ENCODE measurements at regions not wholly inside any gene's neighbourhood (a gene's known extent, or its start where the extent isn't known, plus 50 kb on each side); places are given as distances from the start of the nearest gene placed in this dataset.

- no peak overlapping the region for H3K27ac ChIP-seq (ENCODE audit: low read depth in 2 of 2, low read length in 1 of 2)
- H3K4me2 ChIP-seq = no peak overlapping the region
- no peaks in the 10 kb centered on the region for H3F3A ChIP-seq (replicated peaks; ENCODE audit: insufficient read depth)
- no peaks in the 10 kb centered on the region for H4K20me1 ChIP-seq (ENCODE audit: insufficient read depth)
- no peaks in the 10 kb centered on the region for H3K79me2 ChIP-seq (ENCODE audit: insufficient read depth)
- H3K36me3 ChIP-seq (replicated peaks in 1 of 2; ENCODE audit: control insufficient read depth in 1 of 2, insufficient read depth in 2 of 2, low read length in 1 of 2) = no peaks in the 10 kb centered on the region
- H3K4me3 ChIP-seq (ENCODE audit: low read depth in 2 of 2, low read length in 1 of 2) = no peak overlapping the region
- no peak overlapping the region for H2AFZ ChIP-seq (ENCODE audit: low read depth)
- CTCF ChIA-PET = no interaction called here
- no peaks in the 10 kb centered on the region for H3K4me1 ChIP-seq (ENCODE audit: control insufficient read depth in 1 of 2, insufficient read depth in 2 of 2, low read depth in 1 of 2, low read length in 1 of 2)
- 22% methylated on average over 5 of the region's 5 CpGs for WGBS (ENCODE audit: low lambda C conversion rate)
- no peak overlapping the region for H3K9ac ChIP-seq
- H3K9me2 ChIP-seq = no peaks in the 10 kb centered on the region
- TF ChIP-seq FOXJ3 (CRISPR knock-in tag; IDR thresholded peaks at IDR 0.05) (no peak), ELF1 (IDR thresholded peaks at IDR 0.05) (no peak), USF1 (IDR thresholded peaks at IDR 0.05; ENCODE audit: borderline replicate concordance, low read depth) (no peak), RFX5 (IDR thresholded peaks at IDR 0.05; ENCODE audit: low read length) (no peak), CTCF (IDR thresholded peaks at IDR 0.05) (no peak), RAD21 (IDR thresholded peaks at IDR 0.05; ENCODE audit: low read length) (no peak), ZBTB33 (IDR thresholded peaks at IDR 0.05; ENCODE audit: borderline replicate concordance, low read depth) (no peak), FOXM1 (IDR thresholded peaks at IDR 0.05; ENCODE audit: low read depth) (no peak), YY1 (IDR thresholded peaks at IDR 0.05; ENCODE audit: low read depth) (no peak), NFIC (IDR thresholded peaks at IDR 0.05; ENCODE audit: borderline replicate concordance) (no peak), NRF1 (IDR thresholded peaks at IDR 0.05; ENCODE audit: low read depth, low read length) (no peak), GATA2 (CRISPR knock-in tag; IDR thresholded peaks at IDR 0.05) (no peak)
- H3K27me3 ChIP-seq (ENCODE audit: insufficient read depth) = no peaks in the 10 kb centered on the region
- POLR2A ChIA-PET = no interaction called here
- no peaks in the 10 kb centered on the region for H3K9me3 ChIP-seq
- no peak for DNase-seq
Measured at GRCh38 chr11:56911312-56911711, 77.4 kb upstream of the OR5AK2 start.

- Histone ChIP-seq H3K9me3 (no peaks in the 10 kb centered on the region), H3K79me2 (ENCODE audit: insufficient read depth) (no peaks in the 10 kb centered on the region), H3K27ac (ENCODE audit: low read depth in 2 of 2, low read length in 1 of 2) (no peak overlapping the region), H3F3A (replicated peaks; ENCODE audit: insufficient read depth) (no peaks in the 10 kb centered on the region), H2AFZ (ENCODE audit: low read depth) (no peak overlapping the region), H3K4me1 (ENCODE audit: control insufficient read depth in 1 of 2, insufficient read depth in 2 of 2, low read depth in 1 of 2, low read length in 1 of 2) (no peaks in the 10 kb centered on the region), H3K36me3 (replicated peaks in 1 of 2; ENCODE audit: control insufficient read depth in 1 of 2, insufficient read depth in 2 of 2, low read length in 1 of 2) (no peaks in the 10 kb centered on the region), H3K27me3 (ENCODE audit: insufficient read depth) (no peaks in the 10 kb centered on the region), H4K20me1 (ENCODE audit: insufficient read depth) (no peaks in the 10 kb centered on the region), H3K9me2 (no peaks in the 10 kb centered on the region), H3K4me3 (ENCODE audit: low read depth in 2 of 2, low read length in 1 of 2) (no peak overlapping the region), H3K9ac (no peak overlapping the region), H3K4me2 (no peak overlapping the region)
- TF ChIP-seq EP300 (IDR thresholded peaks at IDR 0.05; ENCODE audit: borderline replicate concordance in 1 of 2, low read depth in 1 of 2, low read length in 1 of 2) (no peak), RCOR1 (IDR thresholded peaks at IDR 0.05; ENCODE audit: low read length) (no peak), EZH2phosphoT487 (IDR thresholded peaks at IDR 0.05; ENCODE audit: borderline replicate concordance, low read depth) (no peak), PBX3 (IDR thresholded peaks at IDR 0.05) (no peak), TAF1 (IDR thresholded peaks at IDR 0.05; ENCODE audit: borderline replicate concordance, low read depth, low read length) (no peak), MEF2A (IDR thresholded peaks at IDR 0.05; ENCODE audit: borderline replicate concordance, low read depth) (no peak), GATA2 (CRISPR knock-in tag; IDR thresholded peaks at IDR 0.05) (no peak), REST (IDR thresholded peaks at IDR 0.05; ENCODE audit: low read depth, low read length) (no peak), POLR2AphosphoS5 (IDR thresholded peaks at IDR 0.05; ENCODE audit: low read depth, low read length) (no peak)
- ChIA-PET POLR2A (no interaction called here), CTCF (no interaction called here)
- DNase-seq = no peak
- 51% methylated on average over 9 of the region's 9 CpGs for WGBS (ENCODE audit: low lambda C conversion rate)
Measured at GRCh38 chr11:56910785-56911184, 77.9 kb upstream of the OR5AK2 start.
